SKM-1 (cell line): ENCODE measurements at regions not wholly inside any gene's neighbourhood (a gene's known extent, or its start where the extent isn't known, plus 50 kb on each side); places are given as distances from the start of the nearest gene placed in this dataset.
"Not testable (repeated sequence)": the region's sequence is repeated elsewhere in the genome, so short reads cannot be mapped to it uniquely, and the experiment has no call there.

Experiments
- DNase-seq: peaks from one replicate; lab custom pipeline; 2025; ENCODE audit not compliant: unreplicated experiment; lab: John Stamatoyannopoulos, UW

GRCh38 chr10:6985644-6986043 is 405.6 kb upstream of the PRKCQ start:
- DNase-seq = no peak

GRCh38 chr10:6984971-6985370 is 404.9 kb upstream of the PRKCQ start:
- no peak for DNase-seq

- DNase-seq = not testable (repeated sequence)
Measured at GRCh38 chr10:6984016-6984415, 403.9 kb upstream of the PRKCQ start.

DNA sequence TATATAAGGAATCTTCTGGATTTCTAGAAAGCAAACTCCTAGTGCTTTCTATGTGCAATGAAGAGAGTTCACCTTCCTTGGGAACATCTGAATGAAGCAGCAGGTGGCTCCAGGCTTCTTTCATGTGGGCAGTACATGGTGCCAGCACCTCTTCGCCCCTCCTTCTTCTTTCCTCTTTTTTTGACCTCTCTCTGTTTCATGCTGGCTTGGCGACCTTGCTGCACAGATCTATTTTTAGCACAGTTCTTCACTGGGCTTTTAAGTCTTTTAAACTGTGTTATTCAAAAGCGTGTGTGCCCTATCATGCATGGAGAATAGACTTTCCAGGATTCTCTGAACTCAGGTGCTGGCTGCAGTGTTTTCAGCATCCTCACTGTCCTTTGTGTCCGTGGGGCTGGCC is 400.3 kb upstream of the PRKCQ start:
- no peak for DNase-seq

GRCh38 chr10:6979371-6979770 is 399.3 kb upstream of the PRKCQ start:
- no peak for DNase-seq

- DNase-seq = no peak
Measured at GRCh38 chr10:6978187-6978627, 398.1 kb upstream of the PRKCQ start.

GRCh38 chr10:6977398-6978186 is 397.5 kb upstream of the PRKCQ start:
- no peak for DNase-seq

GRCh38 chr10:6973899-6974298 is 393.8 kb upstream of the PRKCQ start:
- no peak for DNase-seq

DNA sequence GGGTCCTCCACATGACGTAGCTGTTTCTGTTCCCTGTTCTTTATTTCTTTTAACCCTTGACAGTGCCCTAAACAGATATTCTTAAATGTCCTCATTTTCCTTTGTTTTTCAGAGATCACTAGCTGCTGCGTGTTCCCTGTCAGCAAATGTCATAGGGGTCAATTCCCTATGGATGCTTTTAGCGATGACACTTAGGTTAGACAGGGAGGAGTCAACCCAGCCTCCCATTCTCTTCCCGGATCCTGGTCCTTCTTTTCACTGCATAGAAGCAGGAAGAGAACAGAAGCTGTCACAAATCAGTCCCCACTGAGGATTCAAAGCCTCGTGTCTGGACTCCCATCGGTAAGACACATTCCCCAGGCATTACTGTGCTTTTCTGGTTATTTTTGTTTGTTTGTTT is 392.1 kb upstream of the PRKCQ start:
- DNase-seq = no peak

GRCh38 chr10:6969659-6970058 is 389.6 kb upstream of the PRKCQ start:
- DNase-seq = no peak

DNA sequence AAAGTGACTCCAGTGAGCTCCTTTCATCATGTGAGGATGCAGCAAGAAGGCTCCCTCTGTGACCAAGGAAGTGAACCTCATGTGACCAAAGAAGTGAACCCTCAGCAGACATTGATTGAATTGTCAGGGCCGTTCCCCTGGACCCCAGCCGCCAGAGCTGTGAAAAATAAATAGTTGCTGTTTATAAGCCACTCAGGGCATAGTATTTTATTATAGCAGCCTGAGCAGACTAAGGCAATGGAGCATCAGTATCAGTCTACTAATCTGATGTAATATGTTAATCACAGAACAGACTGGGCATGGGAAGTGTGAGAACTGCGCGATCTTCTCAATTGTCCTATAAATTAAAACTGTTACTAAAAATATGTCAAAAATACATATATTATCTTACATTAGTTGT is 384.5 kb upstream of the PRKCQ start:
- DNase-seq = no peak

GRCh38 chr10:6962576-6962975 is 382.5 kb upstream of the PRKCQ start:
- no peak for DNase-seq

DNA sequence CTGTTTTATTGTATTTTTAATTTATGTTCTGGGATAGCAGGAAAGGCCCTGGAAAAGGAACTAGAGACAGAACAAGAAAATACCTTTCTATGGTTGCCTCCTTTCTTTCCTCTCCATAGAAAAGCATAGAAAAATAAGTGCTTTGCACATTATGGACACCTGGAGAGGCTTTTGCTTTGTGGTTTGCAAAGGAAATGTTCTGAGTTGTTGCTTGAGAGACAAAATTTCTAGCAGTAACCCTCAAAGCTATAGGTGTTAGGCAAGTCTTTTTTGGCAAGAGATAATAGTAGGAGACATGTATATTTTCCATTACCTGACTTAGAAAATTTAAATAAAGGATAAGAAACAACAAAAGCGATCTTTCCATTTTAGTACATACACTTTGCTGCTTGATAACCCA is 378.6 kb upstream of the PRKCQ start:
- DNase-seq = no peak

DNA sequence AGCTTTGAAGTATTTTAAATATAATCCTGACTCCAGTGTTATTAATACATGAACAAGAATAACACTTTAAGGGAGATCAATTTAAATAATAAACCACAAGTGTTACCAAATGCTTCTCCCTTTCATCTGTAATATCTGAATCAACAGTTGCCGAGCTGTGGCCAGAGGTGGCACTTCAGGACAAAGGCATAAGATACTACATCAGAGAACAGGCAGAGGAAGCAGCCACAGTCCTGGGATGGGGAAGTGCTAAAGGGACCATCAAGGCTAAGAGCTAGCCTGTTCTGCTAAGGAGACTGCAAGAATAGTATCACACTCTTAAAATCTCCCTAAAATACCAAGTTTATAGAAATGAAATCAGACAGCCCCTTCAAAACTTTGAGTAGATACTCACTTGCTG is 378.2 kb upstream of the PRKCQ start:
- DNase-seq = peak; percentile 21

DNA sequence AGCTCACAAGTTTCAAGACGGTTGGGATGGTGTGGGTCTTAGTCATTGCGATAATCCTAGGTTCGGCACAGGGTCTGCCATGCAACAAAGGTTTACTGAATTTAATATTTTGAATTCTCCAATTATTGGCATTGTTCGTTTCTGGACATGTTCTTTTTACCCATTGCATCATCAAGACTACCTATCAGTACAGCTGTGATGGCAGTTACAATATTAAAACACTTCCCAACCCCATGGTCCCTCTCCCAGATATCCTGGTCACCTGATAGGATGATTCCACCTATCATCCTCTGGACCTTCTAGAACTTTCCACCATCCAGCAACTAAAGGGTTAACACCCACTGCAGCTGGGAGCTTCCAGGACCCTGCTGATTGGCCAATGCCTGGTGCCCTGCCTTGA is 377.8 kb upstream of the PRKCQ start:
- no peak for DNase-seq

- DNase-seq = no peak
Measured at GRCh38 chr10:6956562-6956961, 376.5 kb upstream of the PRKCQ start.

- no peak for DNase-seq
Measured at GRCh38 chr10:6953271-6953801, 373.3 kb upstream of the PRKCQ start.

DNA sequence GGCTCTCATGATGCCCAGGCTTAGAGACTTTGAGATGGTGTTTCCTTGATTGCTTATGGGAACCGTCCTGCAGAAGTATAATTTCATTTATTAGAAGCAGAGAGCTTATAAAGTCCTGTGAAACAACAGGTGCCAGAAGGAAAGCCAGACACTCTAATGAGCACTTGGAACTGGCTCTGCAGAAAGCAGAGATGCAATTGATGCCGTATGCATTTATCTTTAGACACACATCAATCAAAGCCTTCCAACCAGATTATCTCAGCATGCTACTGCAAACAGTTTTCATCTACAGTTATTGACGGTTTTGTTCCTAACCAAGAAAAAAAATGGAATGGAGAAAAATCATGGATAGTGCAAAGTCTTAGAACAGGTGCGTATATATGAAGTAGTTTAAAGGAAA is 371.7 kb upstream of the PRKCQ start:
- no peak for DNase-seq

- DNase-seq = no peak
Measured at GRCh38 chr10:6950133-6950532, 370.1 kb upstream of the PRKCQ start.

- no peak for DNase-seq
Measured at GRCh38 chr10:6944436-6944835, 364.4 kb upstream of the PRKCQ start.

- DNase-seq = no peak
Measured at GRCh38 chr10:6938384-6938783, 358.3 kb upstream of the PRKCQ start.

GRCh38 chr10:6936931-6937330 is 356.9 kb upstream of the PRKCQ start:
- no peak for DNase-seq
